Right lobe of liver (tissue), 6 donors: ENCODE measurements at regions not wholly inside any gene's neighbourhood (a gene's known extent, or its start where the extent isn't known, plus 50 kb on each side); places are given as distances from the start of the nearest gene placed in this dataset.

ENCODE experiments used
- ATAC-seq, 4 donors: fragments of 200-7000 bp; cut with Tn5 transposase; one replicate each; pipeline ENCODE4 v1.9.1; 2020; ENCODE audit warnings: mild to moderate bottlenecking in 4 of 4, moderate library complexity in 4 of 4
- DNase-seq, 3 donors: peaks; one replicate each; pipeline ENCODE4 v3.0.0-alpha.2; 2020
- H3K27ac ChIP-seq, 3 donors: fragments of 200-600 bp; one replicate each; pipeline ENCODE4 v1.8.0; 2022
- H3K27me3 ChIP-seq, 2 donors: fragments of 200-600 bp; one replicate each; pipeline ENCODE4 v1.8.0; 2022
- H3K36me3 ChIP-seq, 4 donors: fragments of 200-600 bp; sonication (generic) in 1 of 4; one replicate each; pipeline versions ENCODE4 v1.5.1 to v1.8.0; 2017 to 2022; ENCODE audit warnings: control low read depth in 1 of 4
- H3K4me1 ChIP-seq, 4 donors: fragments of 200-600 bp; sonication (generic) in 1 of 4; one replicate each; pipeline versions ENCODE4 v1.5.1 to v1.8.0; 2017 to 2022; ENCODE audit warnings: control low read depth in 1 of 4
- H3K4me3 ChIP-seq, 3 donors: fragments of 200-600 bp; one replicate each; pipeline ENCODE4 v1.8.0; 2022
- H3K9me3 ChIP-seq, 4 donors: fragments of 200-600 bp; sonication (generic) in 1 of 4; one replicate each; pipeline versions ENCODE4 v1.5.1 to v1.8.0; 2017 to 2022; ENCODE audit warnings: control low read depth in 1 of 4
- CTCF ChIP-seq, 4 donors: fragments of 200-600 bp in 3 of 4; fragments of 450-650 bp in 1 of 4; IDR thresholded peaks; one replicate each; pipeline versions ENCODE4 v1.5.1 to v1.8.0; 2016 to 2022; ENCODE audit warnings: antibody characterized with exemption in 4 of 4, mild to moderate bottlenecking in 2 of 4
- POLR2A ChIP-seq: fragments of 450-650 bp; IDR thresholded peaks from one replicate; pipeline ENCODE4 v1.6.1; 2017; ENCODE audit warnings: antibody characterized with exemption, mild to moderate bottlenecking
- WGBS: methylation state at CpG from one replicate; pipeline ENCODE4 v1.1.6; 2018; ENCODE audit warnings: low coverage, low lambda C conversion rate; ENCODE audit not compliant: insufficient coverage; ENCODE audit errors: missing lambda C conversion rate; 5-methylcytosine and 5-hydroxymethylcytosine counted together
- intact Hi-C, 2 donors: fragments of 100-400 bp; cut with DNase I; formaldehyde crosslinking; loops; one replicate each; pipeline versions ENCODE4 v1.11.2 to v1.14.1; 2022
- donor health status: DM: no; HTN: yes; CAD: no.
- donor health status: DM: no; HTN: no; CAD: no.
- donor health status: DM: no; HTN: no; CAD: no.
- donor health status: DM: no; HTN: yes; CAD: no.
- donor health status: DM: no; HTN: yes; CAD: no.

GRCh38 chr15:93203036-93203435 lies 114.0 kb upstream of the RGMA start:
- ATAC-seq (no peak), DNase-seq (no peak)
- 8% methylated on average over 1 of the region's 1 CpG for WGBS
- no peak for TF ChIP-seq POLR2A
- H3K27ac ChIP-seq: no peak overlapping the region
- no peaks in the 10 kb centered on the region for H3K4me1 ChIP-seq
- H3K9me3 ChIP-seq: no peaks in the 10 kb centered on the region
- H3K36me3 ChIP-seq: no peaks in the 10 kb centered on the region
- intact Hi-C loops: no loop called here
- no peaks in the 10 kb centered on the region for H3K27me3 ChIP-seq
- H3K4me3 ChIP-seq: no peak overlapping the region

GRCh38 chr15:93202405-93202804 lies 113.4 kb upstream of the RGMA start:
- intact Hi-C loops: no loop called here
- Histone ChIP-seq H3K9me3 (no peaks in the 10 kb centered on the region), H3K36me3 (no peaks in the 10 kb centered on the region), H3K27ac (no peak overlapping the region), H3K4me1 (no peaks in the 10 kb centered on the region), H3K27me3 (no peaks in the 10 kb centered on the region), H3K4me3 (no peak overlapping the region)
- DNase-seq: no peak
- no peak for ATAC-seq
- TF ChIP-seq POLR2A: no peak
- no peak for TF ChIP-seq CTCF (IDR thresholded peaks at IDR 0.05)
- WGBS: 52% methylated on average over 2 of the region's 3 CpGs

GRCh38 chr15:93201940-93202339 lies 112.9 kb upstream of the RGMA start:
- intact Hi-C loops: no loop called here
- 36% methylated on average over 4 of the region's 4 CpGs for WGBS

GRCh38 chr15:93200837-93201226 lies 111.8 kb upstream of the RGMA start:
- DNase-seq: no peak

More at GRCh38 chr15:93201940-93202339, 112.9 kb upstream of the RGMA start:
- DNase-seq (no peak), ATAC-seq (no peak)
- Histone ChIP-seq H3K9me3 (no peaks in the 10 kb centered on the region), H3K27ac (no peak overlapping the region), H3K36me3 (no peaks in the 10 kb centered on the region), H3K4me3 (no peak overlapping the region), H3K4me1 (no peaks in the 10 kb centered on the region), H3K27me3 (no peaks in the 10 kb centered on the region)
- TF ChIP-seq CTCF (IDR thresholded peaks at IDR 0.05) (no peak), POLR2A (no peak)

More at GRCh38 chr15:93200837-93201226, 111.8 kb upstream of the RGMA start:
- Histone ChIP-seq H3K4me1 (no peaks in the 10 kb centered on the region), H3K4me3 (no peak overlapping the region), H3K27me3 (no peaks in the 10 kb centered on the region), H3K27ac (no peak overlapping the region), H3K9me3 (no peaks in the 10 kb centered on the region), H3K36me3 (no peaks in the 10 kb centered on the region)
- intact Hi-C loops: no loop called here
- WGBS: 48% methylated on average over 4 of the region's 4 CpGs
- TF ChIP-seq CTCF (IDR thresholded peaks at IDR 0.05): no peak
- TF ChIP-seq POLR2A: no peak
- no peak for ATAC-seq
